HEK293 (cell line): ENCODE measurements at regions not wholly inside any gene's neighbourhood (a gene's known extent, or its start where the extent isn't known, plus 50 kb on each side); places are given as distances from the start of the nearest gene placed in this dataset.

Experiments used
- CTCF ChIA-PET: fragments of 350-600 bp; formaldehyde crosslinking; extraction: SDS; loops from one replicate; lab custom pipeline; 2021; ENCODE audit warnings: antibody characterized with exemption; lab: Yijun Ruan, JAX
- POLR2A ChIA-PET: fragments of 300-600 bp; formaldehyde crosslinking; extraction: SDS; loops from one replicate; lab custom pipeline; 2020; ENCODE audit warnings: antibody characterized with exemption, inconsistent platforms; lab: Yijun Ruan, JAX
- H3K27ac ChIP-seq: fragments of 200-500 bp; sonication (Bioruptor generic); 2 replicates; pipeline ENCODE4 v1.5.1; 2014; ENCODE audit warnings: low read depth, low read length, control low read depth, inconsistent platforms; ENCODE audit errors: extremely low read depth
- H3K36me3 ChIP-seq, 2 experiments: fragments of 200-500 bp in 1 of 2; sonication (Bioruptor generic) in 1 of 2; 1 replicate in 1 of 2; 2 replicates in 1 of 2; pipeline ENCODE4 v1.5.1; 2014 to 2017; ENCODE audit warnings: inconsistent platforms in 2 of 2, low read length in 2 of 2; ENCODE audit not compliant: control insufficient read depth in 2 of 2, insufficient read depth in 1 of 2
- H3K4me1 ChIP-seq: fragments of 200-500 bp; sonication (Bioruptor generic); 2 replicates; pipeline ENCODE4 v1.5.1; 2014; ENCODE audit warnings: mild to moderate bottlenecking, low read length, inconsistent platforms; ENCODE audit not compliant: control insufficient read depth, insufficient read depth
- H3K4me3 ChIP-seq: 2 replicates; pipeline ENCODE4 v1.5.1; 2011; ENCODE audit warnings: low read depth, mild to moderate bottlenecking, control low read depth, low read length, moderate library complexity
- H3K9me3 ChIP-seq: fragments of 200-500 bp; sonication (Bioruptor generic); 2 replicates; pipeline ENCODE4 v1.5.1; 2014; ENCODE audit warnings: low read depth, low read length, inconsistent platforms; ENCODE audit not compliant: control insufficient read depth, insufficient read depth
- FEZF1 ChIP-seq: fragments of 450-650 bp; formaldehyde crosslinking; IDR thresholded peaks from 2 replicates; pipeline ENCODE4 v1.5.1; 2016; ENCODE audit warnings: missing biosample characterization, missing genetic modification characterization
- KLF9 ChIP-seq: fragments of 450-650 bp; formaldehyde crosslinking; IDR thresholded peaks from 2 replicates; pipeline ENCODE4 v1.5.1; 2016; ENCODE audit warnings: missing biosample characterization, missing genetic modification characterization, low read depth
- MEIS1 ChIP-seq: sonication (generic); formaldehyde crosslinking; IDR thresholded peaks from 2 replicates; pipeline ENCODE4 v1.8.1; 2022; ENCODE audit warnings: missing genetic modification reagents, mild to moderate bottlenecking, borderline replicate concordance
- OSR2 ChIP-seq: fragments of 450-650 bp; formaldehyde crosslinking; IDR thresholded peaks from 2 replicates; pipeline ENCODE4 v1.5.1; 2016; ENCODE audit warnings: missing biosample characterization, missing genetic modification characterization
- TCF7L2 ChIP-seq: IDR thresholded peaks from 2 replicates; pipeline ENCODE4 v1.6.1; 2011; ENCODE audit warnings: low read depth, mild to moderate bottlenecking, inconsistent platforms, low read length, moderate library complexity, borderline replicate concordance
- YY1 ChIP-seq: fragments of 450-650 bp; formaldehyde crosslinking; IDR thresholded peaks from 2 replicates; pipeline ENCODE4 v1.5.1; 2018; ENCODE audit warnings: missing biosample characterization, missing genetic modification characterization
- ZFHX2 ChIP-seq: fragments of 450-650 bp; formaldehyde crosslinking; conservative IDR thresholded peaks from 2 replicates; pipeline ENCODE4 v1.5.1; 2016; ENCODE audit warnings: missing biosample characterization, missing genetic modification characterization
- ZNF157 ChIP-seq: fragments of 450-650 bp; formaldehyde crosslinking; IDR thresholded peaks from 2 replicates; pipeline ENCODE4 v1.5.1; 2016; ENCODE audit warnings: missing biosample characterization, missing genetic modification characterization
- ZNF169 ChIP-seq: fragments of 450-650 bp; formaldehyde crosslinking; IDR thresholded peaks from 2 replicates; pipeline ENCODE4 v1.5.1; 2016; ENCODE audit warnings: missing biosample characterization, missing genetic modification characterization
- ZNF211 ChIP-seq: fragments of 450-650 bp; formaldehyde crosslinking; IDR thresholded peaks from 2 replicates; pipeline ENCODE4 v1.5.1; 2016; ENCODE audit warnings: low read depth, missing biosample characterization, missing genetic modification characterization
- ZNF23 ChIP-seq: fragments of 450-650 bp; formaldehyde crosslinking; IDR thresholded peaks from 2 replicates; pipeline ENCODE4 v1.5.1; 2016; ENCODE audit warnings: missing biosample characterization, missing genetic modification characterization, borderline replicate concordance
- ZNF239 ChIP-seq: fragments of 450-650 bp; formaldehyde crosslinking; IDR thresholded peaks from 2 replicates; pipeline ENCODE4 v1.5.1; 2016; ENCODE audit warnings: missing biosample characterization, missing genetic modification characterization
- ZNF302 ChIP-seq: fragments of 450-650 bp; formaldehyde crosslinking; IDR thresholded peaks from 2 replicates; pipeline ENCODE4 v1.5.1; 2016; ENCODE audit warnings: missing biosample characterization, missing genetic modification characterization, low read depth
- ZNF510 ChIP-seq: fragments of 450-650 bp; formaldehyde crosslinking; IDR thresholded peaks from 2 replicates; pipeline ENCODE4 v1.5.1; 2018; ENCODE audit warnings: mild to moderate bottlenecking, missing genetic modification characterization, missing biosample characterization; ENCODE audit not compliant: insufficient replicate concordance
- ZNF529 ChIP-seq: fragments of 450-650 bp; formaldehyde crosslinking; IDR thresholded peaks from 2 replicates; pipeline ENCODE4 v1.5.1; 2017; ENCODE audit warnings: missing genetic modification characterization, missing biosample characterization; ENCODE audit not compliant: insufficient replicate concordance
- ZNF558 ChIP-seq: fragments of 450-650 bp; formaldehyde crosslinking; IDR thresholded peaks from 2 replicates; pipeline ENCODE4 v1.5.1; 2016; ENCODE audit warnings: missing biosample characterization, missing genetic modification characterization
- ZNF585B ChIP-seq: fragments of 450-650 bp; formaldehyde crosslinking; IDR thresholded peaks from 2 replicates; pipeline ENCODE4 v1.5.1; 2016; ENCODE audit warnings: missing biosample characterization, missing genetic modification characterization
- ZNF610 ChIP-seq: fragments of 450-650 bp; formaldehyde crosslinking; IDR thresholded peaks from 2 replicates; pipeline ENCODE4 v1.5.1; 2016; ENCODE audit warnings: missing biosample characterization, missing genetic modification characterization, borderline replicate concordance
- ZNF747 ChIP-seq: fragments of 450-650 bp; formaldehyde crosslinking; IDR thresholded peaks from 2 replicates; pipeline ENCODE4 v1.5.1; 2016; ENCODE audit warnings: missing biosample characterization, missing genetic modification characterization
- TF ChIP-seq, protein P1 (sequence below): fragments of 450-650 bp; formaldehyde crosslinking; IDR thresholded peaks from 2 replicates; pipeline ENCODE4 v1.5.1; 2016; ENCODE audit warnings: missing biosample characterization, missing genetic modification characterization
- TF ChIP-seq, protein P2 (sequence below): fragments of 450-650 bp; formaldehyde crosslinking; IDR thresholded peaks from 2 replicates; pipeline ENCODE4 v1.5.1; 2016; ENCODE audit warnings: missing biosample characterization, missing genetic modification characterization
- TF ChIP-seq, protein P3 (sequence below): fragments of 450-650 bp; IDR thresholded peaks from 2 replicates; pipeline ENCODE4 v1.5.1; 2018; ENCODE audit warnings: missing biosample characterization, missing genetic modification characterization
- TF ChIP-seq, protein P4 (sequence below): fragments of 450-650 bp; formaldehyde crosslinking; IDR thresholded peaks from 2 replicates; pipeline ENCODE4 v1.5.1; 2016; ENCODE audit warnings: missing biosample characterization, missing genetic modification characterization, borderline replicate concordance
- TF ChIP-seq, protein P5 (sequence below): fragments of 450-650 bp; formaldehyde crosslinking; IDR thresholded peaks from 2 replicates; pipeline ENCODE4 v1.5.0; 2017; ENCODE audit warnings: missing biosample characterization, missing genetic modification characterization, borderline replicate concordance
- TF ChIP-seq, protein P6 (sequence below): fragments of 450-650 bp; formaldehyde crosslinking; IDR thresholded peaks from 2 replicates; pipeline ENCODE4 v1.5.1; 2016; ENCODE audit warnings: missing biosample characterization, missing genetic modification characterization

DNA sequence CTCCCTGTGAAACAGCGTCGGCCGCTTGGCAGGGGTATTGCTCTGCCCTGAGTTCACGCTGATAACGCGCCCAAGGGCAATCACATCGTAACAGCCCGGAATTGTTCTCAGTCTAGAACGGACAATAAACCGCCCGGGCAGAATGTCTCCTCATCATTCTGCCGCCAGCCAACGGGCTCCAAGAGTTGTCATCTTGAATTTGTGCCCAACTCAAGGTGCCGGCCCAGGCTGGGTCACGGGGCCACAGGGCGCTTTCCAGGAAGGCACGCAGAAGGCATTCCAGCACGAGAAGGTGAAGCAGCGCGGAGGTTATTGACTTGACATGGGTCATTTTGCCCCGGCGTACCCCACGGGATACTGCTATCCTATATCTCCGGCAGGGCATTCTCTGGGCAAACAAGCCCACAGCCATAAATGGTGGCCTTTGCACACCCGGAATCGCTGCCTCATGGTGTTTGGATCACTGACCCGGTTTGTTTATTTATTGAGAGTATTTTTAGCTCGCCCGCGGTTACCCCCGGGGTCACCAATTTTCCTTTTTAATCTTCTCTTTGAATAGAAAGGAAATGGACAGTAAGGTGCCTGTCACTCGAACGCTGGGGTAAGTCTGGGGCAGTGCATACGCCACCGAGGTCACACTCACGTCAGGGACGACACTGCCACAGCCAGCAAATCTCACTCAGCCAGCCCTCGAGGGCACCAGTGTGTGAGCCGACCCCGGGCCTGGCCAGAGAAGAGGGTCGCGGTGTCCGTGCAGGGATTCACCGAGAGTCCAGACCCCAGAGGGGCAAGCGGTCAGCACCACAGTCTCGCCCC is 72.4 kb upstream of the FGF3 start (continued):
- TF ChIP-seq ZNF747 (no peak), ZNF558 (tag by site-specific recombination) (no peak), ZNF585B (tag by site-specific recombination) (no peak), ZNF610 (tag by site-specific recombination) (no peak), ZNF302 (tag by site-specific recombination) (no peak), ZNF157 (tag by site-specific recombination) (no peak)
- TF ChIP-seq, protein P1, sequence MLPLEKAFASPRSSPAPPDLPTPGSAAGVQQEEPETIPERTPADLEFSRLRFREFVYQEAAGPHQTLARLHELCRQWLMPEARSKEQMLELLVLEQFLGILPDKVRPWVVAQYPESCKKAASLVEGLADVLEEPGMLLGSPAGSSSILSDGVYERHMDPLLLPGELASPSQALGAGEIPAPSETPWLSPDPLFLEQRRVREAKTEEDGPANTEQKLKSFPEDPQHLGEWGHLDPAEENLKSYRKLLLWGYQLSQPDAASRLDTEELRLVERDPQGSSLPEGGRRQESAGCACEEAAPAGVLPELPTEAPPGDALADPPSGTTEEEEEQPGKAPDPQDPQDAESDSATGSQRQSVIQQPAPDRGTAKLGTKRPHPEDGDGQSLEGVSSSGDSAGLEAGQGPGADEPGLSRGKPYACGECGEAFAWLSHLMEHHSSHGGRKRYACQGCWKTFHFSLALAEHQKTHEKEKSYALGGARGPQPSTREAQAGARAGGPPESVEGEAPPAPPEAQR (tag by site-specific recombination), result no peak
- TF ChIP-seq, protein P2, sequence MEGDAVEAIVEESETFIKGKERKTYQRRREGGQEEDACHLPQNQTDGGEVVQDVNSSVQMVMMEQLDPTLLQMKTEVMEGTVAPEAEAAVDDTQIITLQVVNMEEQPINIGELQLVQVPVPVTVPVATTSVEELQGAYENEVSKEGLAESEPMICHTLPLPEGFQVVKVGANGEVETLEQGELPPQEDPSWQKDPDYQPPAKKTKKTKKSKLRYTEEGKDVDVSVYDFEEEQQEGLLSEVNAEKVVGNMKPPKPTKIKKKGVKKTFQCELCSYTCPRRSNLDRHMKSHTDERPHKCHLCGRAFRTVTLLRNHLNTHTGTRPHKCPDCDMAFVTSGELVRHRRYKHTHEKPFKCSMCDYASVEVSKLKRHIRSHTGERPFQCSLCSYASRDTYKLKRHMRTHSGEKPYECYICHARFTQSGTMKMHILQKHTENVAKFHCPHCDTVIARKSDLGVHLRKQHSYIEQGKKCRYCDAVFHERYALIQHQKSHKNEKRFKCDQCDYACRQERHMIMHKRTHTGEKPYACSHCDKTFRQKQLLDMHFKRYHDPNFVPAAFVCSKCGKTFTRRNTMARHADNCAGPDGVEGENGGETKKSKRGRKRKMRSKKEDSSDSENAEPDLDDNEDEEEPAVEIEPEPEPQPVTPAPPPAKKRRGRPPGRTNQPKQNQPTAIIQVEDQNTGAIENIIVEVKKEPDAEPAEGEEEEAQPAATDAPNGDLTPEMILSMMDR (tag by site-specific recombination), result no peak
- TF ChIP-seq, protein P3, sequence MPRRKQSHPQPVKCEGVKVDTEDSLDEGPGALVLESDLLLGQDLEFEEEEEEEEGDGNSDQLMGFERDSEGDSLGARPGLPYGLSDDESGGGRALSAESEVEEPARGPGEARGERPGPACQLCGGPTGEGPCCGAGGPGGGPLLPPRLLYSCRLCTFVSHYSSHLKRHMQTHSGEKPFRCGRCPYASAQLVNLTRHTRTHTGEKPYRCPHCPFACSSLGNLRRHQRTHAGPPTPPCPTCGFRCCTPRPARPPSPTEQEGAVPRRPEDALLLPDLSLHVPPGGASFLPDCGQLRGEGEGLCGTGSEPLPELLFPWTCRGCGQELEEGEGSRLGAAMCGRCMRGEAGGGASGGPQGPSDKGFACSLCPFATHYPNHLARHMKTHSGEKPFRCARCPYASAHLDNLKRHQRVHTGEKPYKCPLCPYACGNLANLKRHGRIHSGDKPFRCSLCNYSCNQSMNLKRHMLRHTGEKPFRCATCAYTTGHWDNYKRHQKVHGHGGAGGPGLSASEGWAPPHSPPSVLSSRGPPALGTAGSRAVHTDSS (tag by site-specific recombination), result no peak

DNA sequence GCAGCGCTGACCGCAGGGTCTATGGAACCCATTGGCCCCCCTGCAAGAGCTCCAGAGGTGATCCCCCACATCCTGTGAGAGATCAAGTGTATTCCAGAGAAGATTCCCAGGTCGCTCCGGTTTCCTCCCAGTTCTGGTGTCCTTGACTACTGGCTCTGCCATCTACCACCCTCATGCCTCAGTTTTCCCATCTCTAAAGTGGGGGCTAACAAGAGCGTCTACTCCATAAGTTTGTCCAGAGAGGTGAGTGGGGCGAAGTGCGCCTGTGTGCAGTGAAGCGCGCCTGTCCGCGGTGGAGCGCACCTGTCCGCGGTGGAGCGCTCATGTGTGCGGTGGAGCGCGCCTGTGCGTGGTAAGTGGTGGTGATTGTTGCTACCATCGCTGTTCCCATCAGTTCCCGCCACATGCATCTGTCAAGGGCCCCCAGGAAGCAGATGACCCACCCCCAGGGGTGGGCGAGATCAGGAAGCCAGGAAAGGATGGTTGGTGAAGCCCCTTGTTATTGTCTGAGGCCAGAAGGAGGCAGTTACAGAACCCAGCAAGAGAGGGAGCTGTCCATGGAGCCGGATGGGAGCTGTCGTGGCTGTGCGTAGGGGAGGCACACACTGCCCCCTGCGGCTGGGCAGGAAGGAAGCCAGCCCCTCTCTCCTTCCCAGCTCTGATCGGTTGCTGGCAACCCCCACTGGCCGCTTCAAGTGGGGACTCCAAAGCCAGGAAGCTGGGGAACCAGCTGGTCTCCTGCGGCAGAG is 73.2 kb upstream of the FGF3 start:
- no peak overlapping the region for H3K4me3 ChIP-seq
- ChIA-PET CTCF (interaction anchor here (0.6 to 2.1 kb wide), 4 partner anchors 9 to 207 kb away, joined by 3 to 5 read pairs (median 4); no protein-coding TSS in a partner anchor), POLR2A (no interaction called here)
- no peaks in the 10 kb centered on the region for H3K36me3 ChIP-seq
- no peaks in the 10 kb centered on the region for H3K4me1 ChIP-seq
- H3K27ac ChIP-seq, result no peak overlapping the region
- no peaks in the 10 kb centered on the region for H3K9me3 ChIP-seq
- no peak for TF ChIP-seq OSR2 (tag by site-specific recombination)
- no peak for TF ChIP-seq KLF9 (tag by site-specific recombination)
- no peak for TF ChIP-seq YY1
- no peak for TF ChIP-seq ZNF529 (tag by site-specific recombination)
- no peak for TF ChIP-seq ZNF23
- no peak for TF ChIP-seq MEIS1 (CRISPR knock-in tag)
- TF ChIP-seq TCF7L2, result no peak
- TF ChIP-seq, protein P4, sequence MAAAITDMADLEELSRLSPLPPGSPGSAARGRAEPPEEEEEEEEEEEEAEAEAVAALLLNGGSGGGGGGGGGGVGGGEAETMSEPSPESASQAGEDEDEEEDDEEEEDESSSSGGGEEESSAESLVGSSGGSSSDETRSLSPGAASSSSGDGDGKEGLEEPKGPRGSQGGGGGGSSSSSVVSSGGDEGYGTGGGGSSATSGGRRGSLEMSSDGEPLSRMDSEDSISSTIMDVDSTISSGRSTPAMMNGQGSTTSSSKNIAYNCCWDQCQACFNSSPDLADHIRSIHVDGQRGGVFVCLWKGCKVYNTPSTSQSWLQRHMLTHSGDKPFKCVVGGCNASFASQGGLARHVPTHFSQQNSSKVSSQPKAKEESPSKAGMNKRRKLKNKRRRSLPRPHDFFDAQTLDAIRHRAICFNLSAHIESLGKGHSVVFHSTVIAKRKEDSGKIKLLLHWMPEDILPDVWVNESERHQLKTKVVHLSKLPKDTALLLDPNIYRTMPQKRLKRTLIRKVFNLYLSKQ, result no peak
- TF ChIP-seq, protein P5, sequence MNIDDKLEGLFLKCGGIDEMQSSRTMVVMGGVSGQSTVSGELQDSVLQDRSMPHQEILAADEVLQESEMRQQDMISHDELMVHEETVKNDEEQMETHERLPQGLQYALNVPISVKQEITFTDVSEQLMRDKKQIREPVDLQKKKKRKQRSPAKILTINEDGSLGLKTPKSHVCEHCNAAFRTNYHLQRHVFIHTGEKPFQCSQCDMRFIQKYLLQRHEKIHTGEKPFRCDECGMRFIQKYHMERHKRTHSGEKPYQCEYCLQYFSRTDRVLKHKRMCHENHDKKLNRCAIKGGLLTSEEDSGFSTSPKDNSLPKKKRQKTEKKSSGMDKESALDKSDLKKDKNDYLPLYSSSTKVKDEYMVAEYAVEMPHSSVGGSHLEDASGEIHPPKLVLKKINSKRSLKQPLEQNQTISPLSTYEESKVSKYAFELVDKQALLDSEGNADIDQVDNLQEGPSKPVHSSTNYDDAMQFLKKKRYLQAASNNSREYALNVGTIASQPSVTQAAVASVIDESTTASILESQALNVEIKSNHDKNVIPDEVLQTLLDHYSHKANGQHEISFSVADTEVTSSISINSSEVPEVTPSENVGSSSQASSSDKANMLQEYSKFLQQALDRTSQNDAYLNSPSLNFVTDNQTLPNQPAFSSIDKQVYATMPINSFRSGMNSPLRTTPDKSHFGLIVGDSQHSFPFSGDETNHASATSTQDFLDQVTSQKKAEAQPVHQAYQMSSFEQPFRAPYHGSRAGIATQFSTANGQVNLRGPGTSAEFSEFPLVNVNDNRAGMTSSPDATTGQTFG (tag by site-specific recombination), result no peak
- TF ChIP-seq ZNF239, result no peak
- TF ChIP-seq ZNF169, result no peak
- TF ChIP-seq ZFHX2 (tag by site-specific recombination), result no peak
- TF ChIP-seq ZNF510 (tag by site-specific recombination), result no peak
- TF ChIP-seq, protein P6, sequence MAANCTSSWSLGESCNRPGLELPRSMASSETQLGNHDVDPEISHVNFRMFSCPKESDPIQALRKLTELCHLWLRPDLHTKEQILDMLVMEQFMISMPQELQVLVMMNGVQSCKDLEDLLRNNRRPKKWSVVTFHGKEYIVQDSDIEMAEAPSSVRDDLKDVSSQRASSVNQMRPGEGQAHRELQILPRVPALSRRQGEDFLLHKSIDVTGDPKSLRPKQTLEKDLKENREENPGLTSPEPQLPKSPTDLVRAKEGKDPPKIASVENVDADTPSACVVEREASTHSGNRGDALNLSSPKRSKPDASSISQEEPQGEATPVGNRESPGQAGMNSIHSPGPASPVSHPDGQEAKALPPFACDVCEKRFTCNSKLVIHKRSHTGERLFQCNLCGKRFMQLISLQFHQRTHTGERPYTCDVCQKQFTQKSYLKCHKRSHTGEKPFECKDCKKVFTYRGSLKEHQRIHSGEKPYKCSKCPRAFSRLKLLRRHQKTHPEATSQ, result no peak
- no peak for TF ChIP-seq FEZF1
- TF ChIP-seq ZNF211 (tag by site-specific recombination), result no peak
